ENCODE measurements at regions not wholly inside any gene's neighbourhood (a gene's known extent, or its start where the extent isn't known, plus 50 kb on each side); places are given as distances from the start of the nearest gene placed in this dataset.
"Not testable (repeated sequence)": the region's sequence is repeated elsewhere in the genome, so short reads cannot be mapped to it uniquely, and the experiment has no call there.

GRCh38 chr5:1637639-1638481, 114.1 kb upstream of the LPCAT1 start:
- no peak overlapping the region for H3K27ac ChIP-seq (ENCODE audit: low read length)
- H3K4me3 ChIP-seq (ENCODE audit: low read length): no peak overlapping the region
- peaks cover 8% of the 10 kb centered on the region for H3K27me3 ChIP-seq (ENCODE audit: control insufficient read depth, insufficient read depth, low read length)
- DNase-seq: no peak
- no peaks in the 10 kb centered on the region for H3K9me3 ChIP-seq (replicated peaks; ENCODE audit: control insufficient read depth, low read depth, low read length)
- 72% methylated on average over 15 of the region's 24 CpGs for WGBS (ENCODE audit: insufficient coverage)
- H3K4me1 ChIP-seq (ENCODE audit: control insufficient read depth, insufficient read depth, low read length): peaks cover 14% of the 10 kb centered on the region
- H3K36me3 ChIP-seq (ENCODE audit: control insufficient read depth, insufficient read depth, low read length): no peaks in the 10 kb centered on the region

- Histone ChIP-seq H3K27ac (ENCODE audit: low read length) (no peak overlapping the region), H3K9me3 (replicated peaks; ENCODE audit: control insufficient read depth, low read depth, low read length) (no peaks in the 10 kb centered on the region), H3K36me3 (ENCODE audit: control insufficient read depth, insufficient read depth, low read length) (no peaks in the 10 kb centered on the region), H3K4me3 (ENCODE audit: low read length) (no peak overlapping the region), H3K4me1 (ENCODE audit: control insufficient read depth, insufficient read depth, low read length) (peaks cover 14% of the 10 kb centered on the region), H3K27me3 (ENCODE audit: control insufficient read depth, insufficient read depth, low read length) (peaks cover 2% of the 10 kb centered on the region)
- 88% methylated on average over 19 of the region's 24 CpGs for WGBS (ENCODE audit: insufficient coverage)
- no peak for DNase-seq
These were observed 113.3 kb upstream of the LPCAT1 start for GRCh38 chr5:1636981-1637638.

GRCh38 chr5:1636208-1636770, 112.5 kb upstream of the LPCAT1 start:
- WGBS (ENCODE audit: insufficient coverage): 82% methylated on average over 16 of the region's 21 CpGs
- H3K4me3 ChIP-seq (ENCODE audit: low read length); DNase-seq; H3K36me3 ChIP-seq (ENCODE audit: control insufficient read depth, insufficient read depth, low read length); H3K9me3 ChIP-seq (replicated peaks; ENCODE audit: control insufficient read depth, low read depth, low read length); H3K27ac ChIP-seq (ENCODE audit: low read length); H3K27me3 ChIP-seq (ENCODE audit: control insufficient read depth, insufficient read depth, low read length): not testable (repeated sequence)
- H3K4me1 ChIP-seq (ENCODE audit: control insufficient read depth, insufficient read depth, low read length): peaks cover 12% of the 10 kb centered on the region

- not testable (repeated sequence) for H3K27ac ChIP-seq (ENCODE audit: low read length); DNase-seq; H3K4me3 ChIP-seq (ENCODE audit: low read length); H3K9me3 ChIP-seq (replicated peaks; ENCODE audit: control insufficient read depth, low read depth, low read length); H3K27me3 ChIP-seq (ENCODE audit: control insufficient read depth, insufficient read depth, low read length); H3K36me3 ChIP-seq (ENCODE audit: control insufficient read depth, insufficient read depth, low read length)
- peaks cover 11% of the 10 kb centered on the region for H3K4me1 ChIP-seq (ENCODE audit: control insufficient read depth, insufficient read depth, low read length)
- no CpG with 5 or more reads among the region's 2 CpGs for WGBS (ENCODE audit: insufficient coverage)
These were observed 111.7 kb upstream of the LPCAT1 start for GRCh38 chr5:1635477-1635876.

GRCh38 chr5:1634337-1634661, 110.5 kb upstream of the LPCAT1 start:
- peak overlapping the region; percentile 72 for H3K4me3 ChIP-seq (ENCODE audit: low read length)
- no peaks in the 10 kb centered on the region for H3K27me3 ChIP-seq (ENCODE audit: control insufficient read depth, insufficient read depth, low read length)
- 0% methylated on average over 1 of the region's 18 CpGs for WGBS (ENCODE audit: insufficient coverage)
- H3K36me3 ChIP-seq (ENCODE audit: control insufficient read depth, insufficient read depth, low read length): no peaks in the 10 kb centered on the region
- H3K4me1 ChIP-seq (ENCODE audit: control insufficient read depth, insufficient read depth, low read length): peaks cover 8% of the 10 kb centered on the region
- no peak for DNase-seq
- no peaks in the 10 kb centered on the region for H3K9me3 ChIP-seq (replicated peaks; ENCODE audit: control insufficient read depth, low read depth, low read length)
- peak overlapping the region; percentile 76 for H3K27ac ChIP-seq (ENCODE audit: low read length)

- H3K36me3 ChIP-seq (ENCODE audit: control insufficient read depth, insufficient read depth, low read length): no peaks in the 10 kb centered on the region
- peak overlapping the region; percentile 72 for H3K4me3 ChIP-seq (ENCODE audit: low read length)
- H3K27me3 ChIP-seq (ENCODE audit: control insufficient read depth, insufficient read depth, low read length): no peaks in the 10 kb centered on the region
- H3K27ac ChIP-seq (ENCODE audit: low read length): peak overlapping the region; percentile 76
- peaks cover 8% of the 10 kb centered on the region for H3K4me1 ChIP-seq (ENCODE audit: control insufficient read depth, insufficient read depth, low read length)
- peak; percentile 92 for DNase-seq
- no peaks in the 10 kb centered on the region for H3K9me3 ChIP-seq (replicated peaks; ENCODE audit: control insufficient read depth, low read depth, low read length)
- under 1% methylated on average over 72 of the region's 75 CpGs for WGBS (ENCODE audit: insufficient coverage)
These were observed 110.0 kb upstream of the LPCAT1 start for GRCh38 chr5:1633605-1634336.

- not testable (repeated sequence) for H3K9me3 ChIP-seq (replicated peaks; ENCODE audit: control insufficient read depth, low read depth, low read length); H3K27ac ChIP-seq (ENCODE audit: low read length); H3K4me1 ChIP-seq (ENCODE audit: control insufficient read depth, insufficient read depth, low read length); DNase-seq; H3K27me3 ChIP-seq (ENCODE audit: control insufficient read depth, insufficient read depth, low read length); H3K36me3 ChIP-seq (ENCODE audit: control insufficient read depth, insufficient read depth, low read length); H3K4me3 ChIP-seq (ENCODE audit: low read length)
- WGBS (ENCODE audit: insufficient coverage): 93% methylated on average over 4 of the region's 5 CpGs
These were observed 107.2 kb upstream of the LPCAT1 start for GRCh38 chr5:1631004-1631403.

- H3K27ac ChIP-seq (ENCODE audit: low read length); H3K4me1 ChIP-seq (ENCODE audit: control insufficient read depth, insufficient read depth, low read length); H3K9me3 ChIP-seq (replicated peaks; ENCODE audit: control insufficient read depth, low read depth, low read length); DNase-seq; H3K36me3 ChIP-seq (ENCODE audit: control insufficient read depth, insufficient read depth, low read length); H3K27me3 ChIP-seq (ENCODE audit: control insufficient read depth, insufficient read depth, low read length); H3K4me3 ChIP-seq (ENCODE audit: low read length): not testable (repeated sequence)
- 96% methylated on average over 9 of the region's 12 CpGs for WGBS (ENCODE audit: insufficient coverage)
These were observed 102.6 kb upstream of the LPCAT1 start for GRCh38 chr5:1626397-1626796.

- H3K27me3 ChIP-seq (ENCODE audit: control insufficient read depth, insufficient read depth, low read length); H3K4me1 ChIP-seq (ENCODE audit: control insufficient read depth, insufficient read depth, low read length); DNase-seq; H3K36me3 ChIP-seq (ENCODE audit: control insufficient read depth, insufficient read depth, low read length); H3K27ac ChIP-seq (ENCODE audit: low read length); H3K9me3 ChIP-seq (replicated peaks; ENCODE audit: control insufficient read depth, low read depth, low read length); H3K4me3 ChIP-seq (ENCODE audit: low read length): not testable (repeated sequence)
- 81% methylated on average over 14 of the region's 14 CpGs for WGBS (ENCODE audit: insufficient coverage)
These were observed 95.8 kb upstream of the LPCAT1 start for GRCh38 chr5:1619531-1619930.

GRCh38 chr5:1618296-1618865, 94.6 kb upstream of the LPCAT1 start:
- H3K4me1 ChIP-seq (ENCODE audit: control insufficient read depth, insufficient read depth, low read length); H3K9me3 ChIP-seq (replicated peaks; ENCODE audit: control insufficient read depth, low read depth, low read length); H3K36me3 ChIP-seq (ENCODE audit: control insufficient read depth, insufficient read depth, low read length); H3K4me3 ChIP-seq (ENCODE audit: low read length); DNase-seq; H3K27me3 ChIP-seq (ENCODE audit: control insufficient read depth, insufficient read depth, low read length); H3K27ac ChIP-seq (ENCODE audit: low read length): not testable (repeated sequence)
- 89% methylated on average over 17 of the region's 18 CpGs for WGBS (ENCODE audit: insufficient coverage)
